Left cardiac atrium (tissue), 4 donors: ENCODE measurements at regions not wholly inside any gene's neighbourhood (a gene's known extent, or its start where the extent isn't known, plus 50 kb on each side); places are given as distances from the start of the nearest gene placed in this dataset.
"Not testable (repeated sequence)": the region's sequence is repeated elsewhere in the genome, so short reads cannot be mapped to it uniquely, and the experiment has no call there.

Source experiments
- ATAC-seq, 2 donors: fragments of 200-7000 bp; cut with Tn5 transposase; one replicate each; pipeline ENCODE4 v1.9.1; 2020; ENCODE audit warnings: mild to moderate bottlenecking in 2 of 2, moderate library complexity in 2 of 2
- DNase-seq: peaks from one replicate; pipeline ENCODE4 v3.0.0-alpha.2; 2020
- intact Hi-C, 2 donors: fragments of 100-400 bp; cut with DNase I; formaldehyde crosslinking; loops; one replicate each; pipeline versions ENCODE4 v1.14.1 to v1.15.1; 2022 to 2023
- donor health status: DM: no; HTN: yes; CAD: no.
- donor health status: DM: no; HTN: yes; CAD: no; lungs with severe emphysema.
- donor health status: DM: yes; HTN: yes; CAD: no.
- donor health status: Dilated cardiomyopathy.

GRCh38 chr9:75488719-75489110 lies 400.4 kb downstream of the OSTF1 start:
- ATAC-seq (no peak), DNase-seq (no peak)
- intact Hi-C loops, result no loop called here

GRCh38 chr9:75490326-75490725 lies 400.1 kb upstream of the PCSK5 start:
- intact Hi-C loops, result no loop called here
- DNase-seq, result no peak

GRCh38 chr9:75491533-75491932 lies 398.9 kb upstream of the PCSK5 start:
- ATAC-seq (peak in 1 of 2 donors; percentile 65), DNase-seq (no peak)
- intact Hi-C loops, result no loop called here

More at GRCh38 chr9:75490326-75490725, 400.1 kb upstream of the PCSK5 start:
- ATAC-seq, result peak; percentile 71 to 74

GRCh38 chr9:75499812-75500211 lies 390.7 kb upstream of the PCSK5 start:
- no peak for DNase-seq
- intact Hi-C loops, result no loop called here
- peak in 1 of 2 donors; percentile 55 for ATAC-seq

GRCh38 chr9:75500479-75500878 lies 390.0 kb upstream of the PCSK5 start:
- ATAC-seq (peak in 1 of 2 donors; percentile 61), DNase-seq (no peak)
- intact Hi-C loops, result no loop called here

GRCh38 chr9:75500940-75501339 lies 389.5 kb upstream of the PCSK5 start:
- intact Hi-C loops, ATAC-seq, DNase-seq: not testable (repeated sequence)

DNA sequence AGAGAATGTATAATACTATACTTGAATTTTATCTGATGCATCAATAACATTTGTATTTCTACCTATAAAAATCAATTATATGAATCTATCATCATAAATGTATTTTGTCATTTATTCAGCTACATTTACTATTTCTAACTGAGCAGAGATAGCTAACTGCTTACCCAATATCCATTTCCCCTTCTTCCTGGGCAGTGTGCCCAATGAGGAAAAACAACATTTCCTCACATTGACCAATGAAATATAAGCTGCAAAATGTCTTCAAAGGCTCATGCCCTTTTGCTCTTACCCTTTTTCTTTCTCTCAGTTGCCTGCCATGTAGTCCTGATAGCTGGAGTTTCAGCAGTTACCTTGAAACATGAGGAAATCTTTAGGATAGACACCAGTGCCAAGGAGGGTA lies 385.8 kb upstream of the PCSK5 start:
- DNase-seq (no peak), ATAC-seq (peak; percentile 29 to 41)
- intact Hi-C loops, result no loop called here

DNA sequence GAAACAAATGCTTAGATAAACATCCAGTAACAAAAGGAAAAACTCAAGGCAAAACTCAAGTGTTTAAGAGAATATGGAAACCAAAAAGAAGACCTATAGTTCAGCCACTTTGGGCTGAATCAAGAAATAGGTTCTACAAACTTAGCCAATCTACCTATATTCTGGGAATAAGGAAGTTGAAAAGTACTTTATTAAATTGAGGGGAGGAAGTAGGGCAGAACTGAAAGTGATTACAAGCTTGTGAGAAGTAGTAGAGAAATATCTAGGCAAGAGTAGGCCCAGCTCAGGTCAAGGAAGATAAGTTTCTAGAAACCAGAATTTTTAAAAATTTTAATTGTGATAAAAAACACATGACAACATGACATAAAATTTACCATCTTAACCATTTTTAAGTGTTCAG lies 384.8 kb upstream of the PCSK5 start:
- ATAC-seq (no peak), DNase-seq (no peak)
- intact Hi-C loops, result no loop called here

GRCh38 chr9:75529463-75529862 lies 361.0 kb upstream of the PCSK5 start:
- DNase-seq (no peak), ATAC-seq (no peak)

DNA sequence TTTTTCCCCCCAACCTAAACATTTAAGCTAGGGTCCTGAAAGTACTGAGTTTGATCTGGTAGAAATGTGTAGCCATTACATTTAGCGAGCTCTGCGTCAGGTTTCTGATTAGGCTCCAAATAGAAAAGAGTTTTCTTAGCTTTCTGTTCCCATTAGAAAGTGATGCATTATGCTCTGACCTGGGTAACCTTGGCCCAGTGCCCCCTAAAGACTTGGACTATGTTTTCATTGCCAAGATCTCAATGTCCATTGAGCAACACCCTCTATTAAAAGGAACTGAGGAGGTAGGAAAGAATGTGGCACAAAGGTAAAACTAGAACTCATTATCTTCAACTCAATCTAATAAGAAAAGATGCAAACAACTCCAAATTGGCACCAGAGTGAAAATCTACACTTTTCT lies 358.9 kb upstream of the PCSK5 start:
- ATAC-seq (no peak), DNase-seq (peak; percentile 26)
- intact Hi-C loops, result no loop called here

More at GRCh38 chr9:75529463-75529862, 361.0 kb upstream of the PCSK5 start:
- intact Hi-C loops, result no loop called here

DNA sequence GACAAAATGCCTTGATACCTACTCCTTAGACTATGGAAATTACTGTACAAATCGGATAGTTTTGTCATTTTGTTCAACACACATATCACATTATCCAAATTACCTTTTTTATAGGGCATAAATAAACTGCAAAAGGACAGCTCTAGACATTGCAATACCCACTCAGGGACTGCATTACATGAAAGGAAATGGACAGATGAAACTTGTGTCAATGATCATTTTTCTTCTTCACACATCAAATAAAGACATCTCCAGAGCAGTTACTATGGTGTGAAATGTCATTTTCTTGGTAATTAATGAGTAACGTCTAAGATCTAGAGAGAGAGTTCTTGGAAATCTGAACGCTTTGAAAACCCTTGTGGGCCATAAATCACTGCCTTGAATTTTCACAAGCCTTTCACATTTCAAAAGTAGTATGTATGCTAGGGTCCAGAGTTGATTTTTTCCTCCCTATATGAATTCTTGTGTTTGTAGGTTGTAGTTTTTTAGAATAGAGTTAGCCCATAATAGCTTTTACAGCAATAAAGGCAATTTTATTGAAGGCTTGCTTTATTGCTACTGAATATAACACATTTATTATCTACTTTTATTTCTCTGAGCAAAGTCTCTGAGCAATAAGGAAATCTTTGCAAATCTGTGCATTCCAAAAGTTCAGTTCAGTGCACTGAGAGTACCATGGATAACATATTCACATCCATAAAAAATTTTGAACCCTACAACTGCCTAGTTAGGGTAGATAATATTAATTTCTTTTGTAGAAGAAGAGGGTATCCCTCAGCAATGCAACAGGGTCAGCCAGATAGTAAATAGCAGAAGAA lies 358.0 kb upstream of the PCSK5 start:
- intact Hi-C loops, result no loop called here
- ATAC-seq (no peak), DNase-seq (no peak)

GRCh38 chr9:75539523-75539922 lies 350.9 kb upstream of the PCSK5 start:
- intact Hi-C loops, result no loop called here
- DNase-seq (no peak), ATAC-seq (peak in 1 of 2 donors; percentile 83)

DNA sequence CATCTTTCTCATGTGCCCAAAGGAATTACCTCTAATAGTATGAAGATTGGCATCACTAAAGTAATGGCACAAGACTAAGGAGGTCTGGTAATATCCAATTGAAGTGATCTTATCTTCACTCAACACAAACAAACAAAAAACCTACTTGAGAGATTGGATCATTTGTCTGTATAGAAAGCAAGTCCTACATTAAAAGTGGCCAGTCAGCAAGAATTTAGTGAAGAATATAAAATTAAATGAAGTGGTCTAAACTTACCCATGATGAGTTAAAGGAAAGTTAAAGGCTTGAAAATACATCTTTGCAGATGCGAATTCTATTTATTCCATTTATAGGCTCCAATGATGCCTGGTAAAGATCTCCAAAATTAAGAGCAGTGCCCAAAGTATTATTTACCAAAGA lies 350.3 kb upstream of the PCSK5 start:
- ATAC-seq (no peak), DNase-seq (no peak)
- intact Hi-C loops, result no loop called here

- ATAC-seq (no peak), DNase-seq (no peak)
- intact Hi-C loops, result no loop called here
Measured at GRCh38 chr9:75541734-75542133, 348.7 kb upstream of the PCSK5 start.

- intact Hi-C loops, result no loop called here
- DNase-seq (no peak), ATAC-seq (no peak)
Measured at GRCh38 chr9:75544815-75545214, 345.7 kb upstream of the PCSK5 start.

- no peak for ATAC-seq
- DNase-seq, result no peak
- intact Hi-C loops, result no loop called here
Measured at GRCh38 chr9:75545287-75545686, 345.2 kb upstream of the PCSK5 start.

GRCh38 chr9:75548871-75549270 lies 341.6 kb upstream of the PCSK5 start:
- intact Hi-C loops, result no loop called here
- DNase-seq (no peak), ATAC-seq (no peak)

DNA sequence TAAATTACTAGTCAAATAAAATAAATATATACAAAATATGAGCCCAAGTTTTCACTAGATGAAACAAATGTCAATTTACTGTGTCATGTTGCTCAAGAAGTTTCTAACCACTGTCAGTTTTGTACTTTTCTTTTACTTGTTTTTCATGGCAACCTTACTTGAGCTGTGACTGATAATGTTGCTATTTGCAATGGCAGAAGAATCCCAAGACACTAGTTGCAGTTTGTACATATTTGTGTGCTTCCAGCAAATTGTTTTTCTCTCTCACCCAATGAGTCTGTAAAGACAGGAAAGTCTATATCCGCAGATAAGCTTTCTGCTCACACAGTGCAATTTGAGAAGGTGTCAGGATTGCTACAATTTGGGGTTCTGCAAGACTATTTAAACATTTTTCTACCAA lies 338.6 kb upstream of the PCSK5 start:
- no peak for DNase-seq
- intact Hi-C loops, result no loop called here
- ATAC-seq, result no peak

DNA sequence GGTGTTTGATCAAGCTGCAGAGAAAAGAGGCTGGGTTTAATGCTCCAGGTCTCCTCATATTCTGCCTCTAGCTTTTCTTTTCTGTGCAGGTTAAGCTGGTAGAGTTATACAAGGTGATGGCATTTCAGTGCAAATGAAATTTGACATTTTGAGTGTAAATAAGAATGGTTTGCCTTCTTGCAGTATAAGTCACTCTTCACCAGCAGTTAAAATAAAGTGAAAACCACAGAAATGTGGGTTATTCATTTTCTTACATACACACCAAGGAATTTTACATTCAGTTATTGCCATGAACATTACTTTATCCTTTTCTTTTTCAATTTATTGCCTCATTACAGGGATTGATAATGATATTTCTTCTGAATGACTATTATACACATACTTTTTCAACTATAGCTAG lies 337.5 kb upstream of the PCSK5 start:
- ATAC-seq (no peak), DNase-seq (no peak)
- intact Hi-C loops, result no loop called here

DNA sequence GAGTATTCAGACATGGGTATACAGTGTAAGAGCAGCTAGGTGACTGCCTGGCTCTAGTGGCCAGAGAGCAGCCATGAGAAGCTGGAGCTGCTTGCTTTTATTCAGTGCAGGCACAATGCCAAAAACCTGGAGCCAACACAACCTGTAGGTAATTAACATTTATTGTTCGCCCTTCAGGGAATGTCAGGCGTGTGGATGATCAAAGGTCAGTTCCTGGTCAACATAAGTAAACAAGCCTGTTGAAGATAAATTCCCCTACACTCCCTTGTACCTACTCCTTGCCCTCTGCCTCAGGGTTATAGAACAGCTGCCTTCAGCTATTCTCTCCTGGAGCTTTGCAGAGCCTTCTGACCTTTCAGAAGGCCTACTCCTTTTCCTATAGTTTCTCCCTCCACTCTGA lies 323.7 kb upstream of the PCSK5 start:
- DNase-seq, ATAC-seq, intact Hi-C loops: not testable (repeated sequence)

DNA sequence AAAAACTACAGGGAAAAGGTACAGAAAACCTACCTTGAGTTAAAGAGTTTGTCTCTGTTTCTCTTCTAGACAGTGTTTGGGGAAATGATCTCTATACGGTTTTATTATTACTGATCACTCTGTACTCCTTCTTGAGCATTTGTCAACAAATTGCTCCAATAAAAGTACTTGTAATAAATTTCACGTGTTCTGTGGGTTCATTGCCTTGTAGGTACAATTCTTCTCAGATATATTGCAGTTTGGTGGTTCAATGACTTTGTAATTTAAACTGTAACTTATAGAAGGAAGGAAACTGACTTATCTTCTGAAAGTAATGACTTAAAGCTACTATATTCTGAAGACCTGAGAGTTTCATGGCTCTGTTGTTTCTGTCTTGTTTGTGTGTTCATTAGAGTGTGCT lies 319.9 kb upstream of the PCSK5 start:
- ATAC-seq, result no peak
- intact Hi-C loops, result no loop called here

More for the DNA sequence above, 319.9 kb upstream of the PCSK5 start:
- DNase-seq, result no peak
